ENCODE measurements at regions not wholly inside any gene's neighbourhood (a gene's known extent, or its start where the extent isn't known, plus 50 kb on each side); places are given as distances from the start of the nearest gene placed in this dataset.
"Not testable (repeated sequence)": the region's sequence is repeated elsewhere in the genome, so short reads cannot be mapped to it uniquely, and the experiment has no call there.

DNA sequence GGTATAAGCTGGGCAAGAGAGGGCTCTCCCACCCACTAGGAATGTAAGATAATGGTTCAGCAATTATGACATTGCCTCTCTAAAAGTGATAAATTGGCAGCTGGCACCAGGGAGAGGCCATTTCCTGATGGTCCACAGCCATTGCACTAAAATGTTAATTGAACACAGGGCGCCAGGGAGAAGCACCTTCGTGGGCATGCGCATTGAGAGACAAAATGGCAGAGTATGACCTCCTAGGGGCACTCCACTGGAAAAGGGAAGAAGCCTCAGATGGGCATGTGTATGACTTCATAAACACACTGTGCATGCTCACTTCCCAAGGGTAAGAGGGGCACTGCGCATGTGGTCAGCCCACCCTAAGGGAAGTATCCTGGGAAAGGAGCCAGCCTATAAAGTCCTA, 419.2 kb downstream of the AGTPBP1 start:
- DNase-seq: no peak

DNA sequence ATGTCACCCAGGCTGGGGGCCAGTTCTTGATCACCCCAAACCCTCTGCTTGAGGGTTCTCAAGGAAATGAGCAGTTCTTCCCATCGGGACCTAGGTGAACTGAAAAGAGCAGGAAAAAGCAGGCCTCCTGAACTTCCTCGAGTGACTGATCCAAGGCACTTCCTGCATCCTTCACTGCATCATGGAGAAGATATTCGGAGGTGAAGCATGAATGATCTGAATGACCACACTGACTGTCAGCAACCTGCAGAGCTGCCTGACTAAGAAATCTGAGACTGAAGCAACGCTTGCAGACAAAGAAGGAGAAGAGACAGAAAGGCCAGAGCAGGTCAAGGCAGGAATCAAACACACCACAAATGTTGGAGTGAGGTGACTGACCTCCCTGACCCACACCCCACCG, 420.2 kb downstream of the AGTPBP1 start:
- no peak for DNase-seq

DNA sequence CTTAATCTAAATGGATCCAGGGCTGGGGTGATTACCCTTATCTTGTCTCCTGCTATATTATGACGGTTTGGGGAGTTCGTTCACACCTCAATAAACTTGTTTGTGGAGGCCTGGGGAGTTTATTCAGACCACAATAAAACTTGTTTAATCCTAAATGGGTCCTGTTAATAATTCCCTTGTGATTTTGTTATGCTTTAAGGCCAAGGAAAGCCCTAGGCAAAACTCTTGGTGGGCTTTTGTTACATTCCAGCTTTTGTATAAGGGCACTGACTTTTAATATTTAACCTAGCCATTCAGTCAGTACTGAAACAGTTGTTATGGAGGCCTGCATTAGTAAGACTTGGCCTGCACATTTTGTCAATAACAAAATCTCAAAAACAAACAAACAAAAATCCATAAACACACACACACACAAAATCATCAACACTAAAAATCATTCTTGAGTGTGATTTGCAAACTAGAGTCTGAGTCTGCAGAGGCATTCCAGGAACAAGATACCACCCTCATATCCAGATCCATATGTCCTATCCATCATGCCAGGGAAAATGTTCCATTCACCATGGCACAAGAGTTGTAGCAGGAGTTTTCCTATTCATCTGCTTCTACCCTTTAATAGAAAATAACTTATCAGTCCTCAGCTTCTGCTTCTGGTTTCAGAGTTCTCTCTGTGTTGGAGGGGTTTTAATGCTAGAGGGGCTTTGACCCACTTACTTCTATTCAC, 421.7 kb downstream of the AGTPBP1 start:
- no peak for DNase-seq

DNA sequence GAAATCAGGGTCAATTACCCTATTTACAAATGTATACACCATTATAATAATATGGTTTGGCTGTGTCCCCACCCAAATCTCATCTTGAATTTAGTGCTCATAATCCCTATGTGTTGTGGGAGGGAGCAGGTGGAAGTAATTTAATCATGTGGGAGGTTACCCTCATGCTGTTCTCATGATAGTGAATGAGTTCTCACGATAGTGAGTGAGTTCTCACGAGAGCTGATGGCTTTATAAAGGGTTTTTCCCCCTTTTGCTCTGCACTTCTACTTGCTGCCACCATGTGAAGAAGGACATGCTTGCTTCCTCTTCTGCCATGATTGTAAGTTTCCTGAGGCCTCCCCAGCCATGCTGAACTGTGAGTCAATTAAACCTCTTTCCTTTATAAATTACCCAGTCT, 426.2 kb downstream of the AGTPBP1 start:
- not testable (repeated sequence) for DNase-seq

DNA sequence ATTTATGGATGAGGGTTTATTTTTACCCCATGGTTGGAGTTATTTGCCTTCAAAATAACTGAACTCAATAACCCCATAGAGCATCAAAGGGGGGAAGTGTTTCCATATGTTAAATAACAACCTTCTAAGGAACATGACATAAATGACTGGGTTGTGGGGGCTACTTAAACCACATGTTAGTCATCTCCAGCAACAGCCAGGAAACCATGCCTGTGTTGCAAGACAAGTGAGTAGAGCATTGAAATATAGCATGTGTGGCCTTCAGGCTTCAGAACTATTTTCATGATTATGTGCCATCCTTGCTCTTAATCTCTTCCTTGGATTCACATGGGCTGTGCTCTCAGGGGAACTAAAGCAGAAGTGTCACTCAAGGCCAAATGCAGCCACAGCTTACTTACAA, 431.2 kb downstream of the AGTPBP1 start:
- no peak for DNase-seq

DNA sequence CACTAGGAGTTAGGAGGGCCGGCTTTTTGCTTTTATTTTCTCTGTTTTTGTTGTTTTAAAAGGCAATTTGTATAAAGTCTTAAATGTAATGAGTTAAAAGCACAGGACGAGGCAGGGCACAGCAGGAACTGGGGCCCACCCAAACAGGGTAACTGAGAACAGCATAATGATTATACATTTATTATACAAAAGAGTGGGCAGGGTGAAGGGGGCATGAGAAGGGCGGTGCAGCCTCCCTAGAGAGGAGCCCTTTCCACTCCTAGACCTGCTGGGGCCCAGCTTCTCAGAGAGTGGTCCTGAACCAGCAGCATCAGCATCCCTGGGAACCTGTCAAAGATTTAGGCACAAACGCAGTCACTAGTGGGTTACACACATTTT, 438.0 kb downstream of the AGTPBP1 start:
- DNase-seq: no peak

DNA sequence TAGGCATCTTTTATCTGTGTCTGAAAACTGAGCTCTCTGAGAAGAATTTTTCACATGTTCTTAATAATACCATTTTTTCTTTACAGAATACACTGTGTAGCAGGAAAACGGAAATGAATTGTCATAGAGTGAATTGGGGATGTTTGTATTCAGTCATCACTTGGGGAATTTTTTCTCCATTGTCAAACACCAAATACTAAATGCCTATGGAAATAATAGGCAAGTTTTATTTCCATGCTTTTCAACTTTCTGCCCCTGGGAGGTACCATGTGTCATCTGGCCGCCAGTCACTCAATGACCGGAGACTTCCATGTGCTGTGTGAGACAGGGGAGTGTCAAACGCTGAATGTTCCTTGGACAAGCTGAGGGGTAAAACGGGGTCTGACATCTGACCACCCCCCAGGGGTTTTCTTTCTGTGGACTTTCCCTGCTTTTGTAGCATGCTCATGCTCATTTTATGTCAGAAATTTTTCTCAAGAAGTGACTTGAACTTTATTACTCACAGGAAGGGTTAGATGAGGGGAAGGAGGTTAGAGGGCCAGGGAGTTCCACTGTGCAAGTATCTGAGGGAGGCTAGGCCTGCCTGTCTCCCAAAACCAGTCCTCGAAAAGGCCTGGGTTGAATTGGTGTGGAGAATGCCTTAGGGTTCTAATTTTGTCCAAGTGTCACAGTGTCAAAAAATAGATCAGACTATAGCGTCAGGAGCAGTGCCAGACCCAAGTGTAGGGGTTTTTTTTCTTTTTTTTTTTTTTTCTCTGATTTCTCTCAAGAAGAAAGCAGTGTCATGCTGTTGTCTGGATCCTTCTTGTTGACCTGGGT, 438.6 kb downstream of the AGTPBP1 start:
- DNase-seq: no peak

DNA sequence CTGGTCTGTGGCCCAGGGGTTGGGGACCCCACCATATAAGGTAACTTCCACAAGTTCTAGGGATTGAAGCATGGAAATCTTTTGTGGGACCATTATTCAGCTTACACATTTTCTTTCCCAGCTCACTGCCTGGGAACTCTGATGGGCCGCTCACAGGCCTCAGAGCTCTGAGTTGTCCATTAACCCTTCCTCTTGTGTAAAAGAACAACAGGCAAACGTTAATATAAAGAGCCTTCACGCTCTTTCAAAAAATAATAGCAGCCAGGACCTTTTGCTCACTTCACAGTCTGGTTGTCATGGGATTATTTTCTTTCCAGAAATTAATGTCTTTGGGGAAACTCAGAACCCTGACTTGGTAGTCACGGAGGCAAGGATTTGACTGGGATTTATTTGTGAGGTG, 443.3 kb downstream of the AGTPBP1 start:
- no peak for DNase-seq

DNA sequence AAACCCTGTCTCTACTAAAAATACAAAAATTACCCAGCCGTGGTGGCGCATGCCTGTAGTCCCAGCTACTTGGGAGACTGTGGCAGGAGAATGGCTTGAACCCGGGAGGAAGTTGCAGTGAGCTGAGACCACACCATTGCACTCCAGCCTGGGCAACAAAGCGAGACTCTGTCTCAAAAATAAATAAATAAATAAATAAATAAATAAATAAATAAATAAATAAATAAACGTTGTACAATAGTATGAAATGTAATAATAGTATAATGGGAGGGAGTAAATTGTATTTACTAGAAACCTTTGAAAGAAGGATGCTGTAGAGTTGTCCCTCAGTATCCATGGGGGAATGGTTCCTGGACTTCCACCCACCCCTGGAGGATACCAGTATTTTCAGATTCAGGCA, 446.5 kb downstream of the AGTPBP1 start:
- DNase-seq: not testable (repeated sequence)

DNA sequence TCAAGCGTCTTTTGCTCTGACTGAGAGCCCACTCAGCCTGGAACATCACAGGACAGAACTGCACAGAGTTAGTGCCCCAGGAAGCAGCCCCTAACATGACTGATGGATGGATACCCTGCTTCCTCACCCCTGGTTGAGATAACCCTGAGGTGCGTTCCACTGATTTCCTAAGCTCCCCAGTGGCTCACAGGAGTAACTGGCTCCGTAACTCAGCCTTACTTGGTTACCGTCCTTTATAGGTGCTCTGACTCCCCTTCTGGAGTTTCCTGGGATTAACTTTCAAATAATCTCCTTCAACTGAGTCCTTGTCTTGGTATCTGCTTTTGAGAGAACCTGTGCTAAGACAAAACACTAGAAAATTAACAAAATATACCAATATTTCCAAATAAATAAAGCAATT, 449.5 kb downstream of the AGTPBP1 start:
- no peak for DNase-seq

DNA sequence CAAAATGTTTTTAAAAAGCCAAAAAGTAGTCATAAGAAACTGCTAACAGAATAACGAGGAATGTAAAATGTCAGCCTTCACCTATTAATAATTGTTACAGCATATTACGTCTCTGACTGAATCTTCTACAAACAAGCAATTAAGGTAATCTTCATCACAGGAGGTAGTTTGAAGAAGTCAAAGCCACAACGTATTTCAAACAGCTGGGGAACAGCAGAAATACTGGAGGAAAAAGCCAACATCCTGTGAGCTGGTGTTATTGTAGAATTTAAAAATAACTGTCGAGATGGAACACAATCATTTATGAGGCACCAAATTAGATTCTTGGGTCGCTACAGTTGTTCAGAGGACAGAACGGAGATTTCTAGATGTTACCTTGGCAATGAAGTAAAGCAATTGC, 450.5 kb downstream of the AGTPBP1 start:
- DNase-seq: no peak

DNA sequence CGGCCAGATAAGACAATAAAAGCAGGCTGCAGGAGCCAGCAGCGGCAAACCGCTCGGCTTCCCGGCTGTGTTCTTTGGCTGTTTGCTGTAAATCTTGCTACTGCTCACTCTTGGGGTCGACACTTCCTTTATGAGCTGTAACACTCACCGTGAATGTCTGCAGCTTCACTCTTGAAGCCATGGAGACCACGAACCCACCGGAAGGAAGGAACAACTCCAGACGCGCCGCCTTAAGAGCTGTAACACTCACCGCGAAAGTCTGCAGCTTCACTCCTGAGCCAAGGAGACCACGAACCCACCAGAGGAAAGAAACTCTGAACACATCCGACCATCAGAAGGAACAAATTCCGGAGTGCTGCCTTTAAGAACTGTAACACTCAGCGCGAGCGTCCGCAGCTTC, 451.7 kb downstream of the AGTPBP1 start:
- no peak for DNase-seq

DNA sequence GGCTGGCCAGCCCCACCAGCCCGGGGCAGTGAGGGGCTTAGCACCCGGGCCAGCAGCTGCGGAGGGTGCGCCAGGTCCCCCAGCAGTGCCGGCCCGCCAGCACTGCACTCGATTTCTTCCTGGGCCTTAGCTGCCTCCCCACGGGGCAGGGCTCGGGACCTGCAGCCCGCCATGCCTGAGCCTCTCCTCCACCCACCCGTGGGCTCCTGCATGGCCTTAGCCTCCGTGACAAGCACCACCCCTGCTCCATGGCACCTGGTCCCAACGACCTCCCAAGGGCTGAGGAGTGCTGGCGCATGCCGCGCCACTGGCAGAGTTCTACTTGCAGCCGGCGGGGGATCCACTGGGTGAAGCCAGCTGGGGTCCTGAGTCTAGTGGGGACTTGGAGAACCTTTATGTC, 452.6 kb downstream of the AGTPBP1 start:
- no peak for DNase-seq

DNA sequence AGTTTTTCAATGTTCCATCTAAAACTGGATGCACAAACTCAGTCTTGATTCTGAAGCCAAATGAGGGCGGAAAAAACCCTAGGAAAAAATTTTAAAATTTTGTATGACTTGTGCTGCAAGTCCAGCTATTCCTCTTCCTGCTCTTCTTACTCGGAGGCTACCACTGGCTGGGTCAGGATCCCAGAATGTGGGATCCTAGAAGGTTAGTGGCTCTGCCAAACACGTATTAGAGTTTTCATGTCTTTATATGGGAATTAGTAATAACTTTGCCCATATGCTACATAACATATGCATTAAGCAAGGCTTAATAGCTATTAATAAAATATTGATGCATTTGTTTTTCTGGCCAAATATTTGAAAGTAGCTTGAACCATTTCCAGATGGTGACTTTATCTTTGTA, 458.3 kb downstream of the AGTPBP1 start:
- no peak for DNase-seq

DNA sequence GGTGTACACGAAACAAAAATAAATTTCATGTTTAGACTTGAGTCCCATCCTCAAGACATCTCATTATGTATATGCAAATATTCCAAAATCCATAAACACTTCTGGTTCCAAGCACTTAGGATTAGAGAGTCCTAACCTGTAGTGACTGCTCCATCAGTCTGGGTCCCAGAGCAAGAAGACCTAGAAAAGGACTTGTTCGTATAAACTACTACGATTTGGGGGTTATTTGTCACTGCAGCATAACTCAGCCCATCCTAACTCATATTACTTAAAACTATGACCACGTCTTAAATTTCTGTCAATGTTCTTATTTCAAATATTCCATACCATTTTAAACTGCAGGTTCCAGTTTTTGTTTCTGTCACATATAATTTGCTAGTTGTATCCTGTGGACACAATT, 463.0 kb downstream of the AGTPBP1 start:
- no peak for DNase-seq

DNA sequence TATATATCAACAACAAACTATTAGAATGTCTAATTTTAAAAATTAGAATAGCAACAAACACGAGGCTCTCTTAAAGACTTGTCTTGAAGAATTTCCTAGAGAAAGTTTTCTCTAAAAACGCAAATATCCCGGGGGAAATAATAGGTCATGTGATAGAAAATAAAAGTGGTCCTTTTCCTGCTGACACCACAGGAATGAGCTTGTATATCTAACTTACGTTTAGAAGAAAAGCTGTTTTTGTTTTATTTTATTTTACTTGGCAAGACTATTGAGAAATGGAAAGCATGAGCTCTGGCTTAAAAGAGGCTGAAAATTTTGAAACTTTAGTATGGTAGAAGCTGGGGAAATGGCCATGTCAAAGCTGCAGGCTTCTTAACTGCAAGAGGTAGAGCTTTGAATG, 465.0 kb downstream of the AGTPBP1 start:
- DNase-seq: no peak

DNA sequence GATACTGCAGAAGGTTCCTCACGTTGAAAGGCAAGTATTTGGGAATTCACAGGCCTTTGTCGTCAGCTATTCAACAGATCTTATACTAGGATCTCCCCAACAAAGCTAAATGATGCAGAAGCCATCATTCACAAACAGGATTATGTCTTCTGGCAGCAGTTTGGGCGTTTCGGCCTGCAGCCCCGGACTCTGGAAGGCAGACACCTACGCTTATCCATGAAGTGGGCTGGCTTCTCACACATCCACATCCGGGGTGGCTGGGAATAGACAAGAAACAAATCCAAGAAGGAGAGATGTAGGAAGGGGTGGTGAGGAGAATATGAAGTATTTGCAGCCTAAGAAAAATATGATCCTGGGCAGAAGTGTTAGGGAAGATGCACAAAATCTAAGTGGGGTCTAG, 471.9 kb downstream of the AGTPBP1 start:
- no peak for DNase-seq

DNA sequence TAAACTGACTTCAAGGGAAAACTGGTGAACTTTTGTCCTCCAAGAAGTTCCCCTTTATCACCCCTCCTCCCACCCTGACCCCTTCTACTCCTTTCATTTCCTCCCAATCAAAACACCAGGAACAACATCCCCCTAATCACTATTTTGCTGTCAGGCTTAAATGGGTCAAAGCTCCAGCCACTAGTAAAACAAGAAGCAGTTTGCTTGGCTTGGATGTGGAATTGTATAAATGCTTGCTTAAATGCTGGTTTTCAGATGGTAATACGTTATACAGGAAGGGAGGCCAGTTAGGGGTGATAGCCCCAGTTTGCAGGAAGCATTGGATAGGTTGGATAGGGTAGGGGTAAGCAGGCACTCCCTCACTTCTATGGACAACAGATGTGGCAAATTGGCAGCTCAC, 473.6 kb downstream of the AGTPBP1 start:
- DNase-seq: no peak

DNA sequence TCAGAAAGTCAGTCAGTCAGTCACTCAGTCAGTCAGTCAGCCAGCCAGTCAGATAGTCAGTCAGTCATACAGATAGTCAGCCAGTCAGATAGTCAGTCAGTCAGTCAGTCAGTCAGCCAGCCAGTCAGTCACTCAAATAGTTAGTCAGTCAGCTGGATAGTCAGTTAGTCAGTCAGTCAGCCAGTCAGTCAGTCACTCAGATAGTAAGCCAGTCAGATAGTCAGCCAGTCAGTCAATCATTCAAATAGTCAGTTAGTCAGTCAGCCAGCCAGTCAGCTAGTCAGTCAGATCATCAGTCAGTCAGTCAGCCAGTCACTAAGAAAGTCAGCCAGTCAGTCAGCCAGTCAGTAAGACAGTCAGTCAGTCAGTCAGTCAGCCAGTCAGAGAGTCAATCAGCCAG, 477.1 kb downstream of the AGTPBP1 start:
- DNase-seq: no peak

DNA sequence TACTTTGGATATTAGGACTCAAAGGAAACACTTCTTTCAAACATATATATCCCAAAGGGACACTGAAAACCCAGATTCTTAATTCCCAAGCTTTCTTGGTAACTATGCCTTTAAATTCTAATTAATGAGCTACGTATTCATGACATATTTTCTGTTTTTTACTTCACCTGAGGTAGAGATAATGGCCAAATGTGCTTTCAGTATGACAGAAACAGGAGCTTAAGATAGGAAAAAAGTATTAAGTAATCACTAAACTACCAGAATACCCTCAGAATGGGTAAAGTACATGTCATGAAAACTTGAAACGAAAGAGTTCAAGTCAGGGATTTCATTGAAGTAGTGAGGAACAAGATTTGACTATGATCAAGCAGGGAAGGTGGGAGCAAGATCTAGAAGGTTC, 478.5 kb downstream of the AGTPBP1 start:
- no peak for DNase-seq

DNA sequence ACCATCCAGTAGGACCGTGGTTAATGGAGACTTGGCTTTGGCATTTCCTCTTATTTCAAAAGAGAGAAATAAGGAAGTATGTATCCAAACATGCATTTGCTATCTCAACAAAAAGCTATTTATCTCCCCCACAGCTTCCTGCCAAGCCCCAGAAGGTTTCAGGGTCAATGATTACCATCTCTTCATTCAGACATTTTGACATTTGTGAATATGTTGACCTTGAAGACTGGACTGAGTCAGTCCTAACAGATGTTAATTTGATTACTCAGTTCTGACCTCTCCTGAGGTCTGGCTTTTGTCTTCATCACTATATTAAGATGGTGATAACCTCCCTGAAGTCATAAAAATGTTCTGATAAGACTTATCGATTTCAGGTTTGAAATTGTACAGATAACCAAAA, 479.4 kb downstream of the AGTPBP1 start:
- DNase-seq: no peak

DNA sequence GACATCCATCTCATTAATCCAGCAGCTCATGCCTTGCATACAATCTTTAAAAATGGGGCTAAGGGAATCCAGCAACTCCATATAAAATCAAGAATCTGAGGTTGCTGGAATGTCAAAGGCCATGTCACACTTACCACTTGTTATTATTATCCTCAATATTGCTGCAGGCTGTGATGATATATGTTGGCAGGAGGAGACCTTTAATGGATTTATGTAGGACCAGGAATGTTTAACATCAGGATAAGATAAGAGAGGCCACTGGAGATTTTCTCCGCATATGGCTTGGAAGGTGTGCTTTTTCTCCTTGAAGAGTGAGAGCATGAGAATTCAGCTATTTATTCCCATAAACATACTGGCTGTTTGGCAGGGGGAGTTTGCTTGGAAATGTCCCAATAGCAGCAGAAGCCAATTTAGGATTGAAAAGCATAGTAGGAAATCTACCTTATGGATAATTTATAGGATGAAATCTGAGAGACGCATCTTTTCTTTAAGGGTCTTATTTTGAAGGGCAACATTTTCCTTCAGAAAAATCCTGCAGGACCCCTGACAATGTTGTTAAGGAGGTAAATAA, 481.4 kb downstream of the AGTPBP1 start:
- DNase-seq: no peak

DNA sequence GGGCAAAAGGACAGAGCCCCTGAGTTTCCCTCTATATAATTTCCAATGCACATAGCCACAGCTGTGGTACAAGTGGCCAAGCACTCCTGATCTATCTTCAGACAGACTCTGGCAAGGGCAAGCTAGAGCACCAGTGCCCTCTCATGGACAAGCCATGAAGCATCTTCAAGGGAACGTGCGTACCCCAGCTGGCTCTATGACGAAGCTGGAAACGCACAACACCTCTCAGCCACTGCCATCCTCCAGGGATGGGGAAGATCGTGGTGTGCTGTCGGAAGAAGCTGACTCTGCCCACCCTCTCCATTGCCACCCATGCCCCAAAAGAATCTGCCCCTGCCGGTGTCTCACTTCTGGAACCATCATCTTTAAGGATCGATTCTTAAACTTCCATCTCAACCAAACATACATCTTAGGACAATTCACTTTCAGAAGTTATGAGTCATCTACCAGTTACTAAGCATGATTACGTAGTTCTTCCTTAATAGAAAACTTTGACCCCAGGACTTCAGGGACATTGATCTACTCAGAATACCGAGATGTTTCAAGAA, 482.9 kb downstream of the AGTPBP1 start:
- DNase-seq: peak; percentile 3

DNA sequence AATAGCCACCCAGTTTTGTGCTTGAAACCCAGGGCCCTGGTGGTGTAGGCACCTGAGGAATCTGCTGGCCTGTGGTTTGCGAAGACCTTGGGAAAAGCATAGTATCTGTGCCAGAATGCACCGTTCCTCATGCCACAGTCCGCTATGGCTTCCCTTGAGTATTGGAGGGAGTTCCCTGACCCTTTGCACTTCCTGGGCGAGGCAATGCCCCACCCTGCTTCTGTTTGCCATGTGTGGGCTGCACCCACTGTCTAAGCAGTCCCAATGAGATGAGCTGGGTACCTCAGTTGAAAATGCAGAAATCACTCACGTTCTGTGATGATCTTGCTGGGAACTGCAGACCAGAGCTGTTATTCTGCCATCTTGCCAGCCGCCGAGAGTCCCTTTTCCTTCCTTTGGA, 483.5 kb downstream of the AGTPBP1 start:
- DNase-seq: no peak

All from GOT3 (cell line).